ENCODE measurements at regions not wholly inside any gene's neighbourhood (a gene's known extent, or its start where the extent isn't known, plus 50 kb on each side); places are given as distances from the start of the nearest gene placed in this dataset.

DNA sequence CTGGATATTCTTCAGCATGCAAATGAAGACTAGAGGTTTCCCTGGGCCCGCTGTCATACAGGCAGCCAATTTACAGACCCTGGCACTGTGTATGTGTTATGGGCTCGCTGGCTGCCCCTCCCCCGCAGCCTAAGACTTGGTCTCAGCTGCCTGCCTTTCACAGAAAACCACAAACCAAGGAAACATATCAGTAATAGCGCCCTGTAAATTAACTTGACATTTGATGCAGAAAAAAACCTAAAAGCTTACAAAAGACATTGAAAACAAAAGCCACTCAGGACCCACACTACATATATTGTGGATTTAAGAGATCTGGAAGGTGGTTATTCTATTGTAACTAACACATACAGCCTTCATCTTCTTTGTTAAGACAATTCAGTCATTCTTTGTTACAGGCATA, 287.0 kb upstream of the TMEM161B start:
- H3K4me1 ChIP-seq: no peaks in the 10 kb centered on the region
- no peak for DNase-seq
- H3K36me3 ChIP-seq: no peaks in the 10 kb centered on the region
- no peak overlapping the region for H3K27ac ChIP-seq (replicated peaks)
- no peaks in the 10 kb centered on the region for H3K9me3 ChIP-seq (replicated peaks)
- peaks cover 6% of the 10 kb centered on the region for H3K27me3 ChIP-seq (ENCODE audit: low read depth)
- TF ChIP-seq, protein P1, sequence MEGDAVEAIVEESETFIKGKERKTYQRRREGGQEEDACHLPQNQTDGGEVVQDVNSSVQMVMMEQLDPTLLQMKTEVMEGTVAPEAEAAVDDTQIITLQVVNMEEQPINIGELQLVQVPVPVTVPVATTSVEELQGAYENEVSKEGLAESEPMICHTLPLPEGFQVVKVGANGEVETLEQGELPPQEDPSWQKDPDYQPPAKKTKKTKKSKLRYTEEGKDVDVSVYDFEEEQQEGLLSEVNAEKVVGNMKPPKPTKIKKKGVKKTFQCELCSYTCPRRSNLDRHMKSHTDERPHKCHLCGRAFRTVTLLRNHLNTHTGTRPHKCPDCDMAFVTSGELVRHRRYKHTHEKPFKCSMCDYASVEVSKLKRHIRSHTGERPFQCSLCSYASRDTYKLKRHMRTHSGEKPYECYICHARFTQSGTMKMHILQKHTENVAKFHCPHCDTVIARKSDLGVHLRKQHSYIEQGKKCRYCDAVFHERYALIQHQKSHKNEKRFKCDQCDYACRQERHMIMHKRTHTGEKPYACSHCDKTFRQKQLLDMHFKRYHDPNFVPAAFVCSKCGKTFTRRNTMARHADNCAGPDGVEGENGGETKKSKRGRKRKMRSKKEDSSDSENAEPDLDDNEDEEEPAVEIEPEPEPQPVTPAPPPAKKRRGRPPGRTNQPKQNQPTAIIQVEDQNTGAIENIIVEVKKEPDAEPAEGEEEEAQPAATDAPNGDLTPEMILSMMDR (IDR thresholded peaks at IDR 0.05; ENCODE audit: borderline replicate concordance): no peak
- no peak overlapping the region for H3K4me3 ChIP-seq
- intact Hi-C loops (cut with micrococcal nuclease): no loop called here

DNA sequence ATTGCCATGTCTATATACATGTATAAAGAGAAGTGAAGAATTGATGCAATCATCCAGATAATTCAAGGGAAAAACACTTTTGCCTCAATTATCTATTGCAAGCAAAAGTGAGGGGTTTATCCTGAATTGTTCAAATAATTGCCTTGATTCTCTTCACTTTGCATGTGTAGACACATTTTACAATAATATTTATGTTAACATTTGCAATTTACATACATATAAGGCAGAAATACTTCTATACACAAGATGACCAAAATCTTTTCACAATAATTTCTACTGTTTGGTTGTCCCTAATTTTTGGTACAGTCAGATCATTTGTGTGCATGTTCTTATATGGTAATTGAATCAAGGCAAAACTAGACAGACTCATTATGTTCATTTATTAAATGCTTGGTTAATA, 285.3 kb upstream of the TMEM161B start:
- H3K27me3 ChIP-seq (ENCODE audit: low read depth): peaks cover 6% of the 10 kb centered on the region
- H3K4me1 ChIP-seq: no peaks in the 10 kb centered on the region
- DNase-seq: no peak
- H3K9me3 ChIP-seq (replicated peaks): no peaks in the 10 kb centered on the region
- TF ChIP-seq, protein P1 (IDR thresholded peaks at IDR 0.05; ENCODE audit: borderline replicate concordance): no peak
- H3K36me3 ChIP-seq: no peaks in the 10 kb centered on the region
- intact Hi-C loops (cut with micrococcal nuclease): no loop called here
- no peak overlapping the region for H3K4me3 ChIP-seq
- no peak overlapping the region for H3K27ac ChIP-seq (replicated peaks)

- H3K36me3 ChIP-seq: no peaks in the 10 kb centered on the region
- no peaks in the 10 kb centered on the region for H3K4me1 ChIP-seq
- H3K4me3 ChIP-seq: no peak overlapping the region
- no peaks in the 10 kb centered on the region for H3K9me3 ChIP-seq (replicated peaks)
- DNase-seq: no peak
- intact Hi-C loops (cut with micrococcal nuclease): no loop called here
- H3K27ac ChIP-seq (replicated peaks): no peak overlapping the region
- TF ChIP-seq, protein P1 (IDR thresholded peaks at IDR 0.05; ENCODE audit: borderline replicate concordance): no peak
- peaks cover 6% of the 10 kb centered on the region for H3K27me3 ChIP-seq (ENCODE audit: low read depth)
These were observed 284.7 kb upstream of the TMEM161B start for GRCh38 chr5:88553136-88553875.

DNA sequence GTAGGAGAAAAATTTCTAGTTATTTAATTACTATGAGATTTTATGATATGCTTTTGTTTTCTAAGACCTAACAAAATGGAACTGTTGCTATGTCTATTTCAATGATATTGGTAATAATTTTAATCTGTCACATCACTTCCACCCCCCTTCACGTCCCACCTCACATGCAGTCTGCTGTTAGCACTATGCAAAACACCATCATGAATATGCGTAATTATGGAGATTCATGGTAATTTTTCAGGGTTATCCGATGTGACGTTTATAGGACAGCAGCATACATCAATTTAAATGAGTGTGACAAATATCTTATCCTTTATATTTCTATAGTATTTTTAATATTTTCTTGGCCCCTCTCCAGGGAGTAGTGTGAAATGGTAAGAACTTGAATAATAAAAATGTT, 283.8 kb upstream of the TMEM161B start:
- intact Hi-C loops (cut with micrococcal nuclease): no loop called here
- Histone ChIP-seq H3K9me3 (replicated peaks) (no peaks in the 10 kb centered on the region), H3K27ac (replicated peaks) (no peak overlapping the region), H3K4me3 (no peak overlapping the region), H3K36me3 (no peaks in the 10 kb centered on the region), H3K4me1 (no peaks in the 10 kb centered on the region), H3K27me3 (ENCODE audit: low read depth) (no peaks in the 10 kb centered on the region)
- TF ChIP-seq, protein P1 (IDR thresholded peaks at IDR 0.05; ENCODE audit: borderline replicate concordance): no peak
- no peak for DNase-seq

- Histone ChIP-seq H3K36me3 (no peaks in the 10 kb centered on the region), H3K4me1 (no peaks in the 10 kb centered on the region), H3K9me3 (replicated peaks) (no peaks in the 10 kb centered on the region), H3K27ac (replicated peaks) (no peak overlapping the region), H3K27me3 (ENCODE audit: low read depth) (no peaks in the 10 kb centered on the region), H3K4me3 (no peak overlapping the region)
- DNase-seq: no peak
- intact Hi-C loops (cut with micrococcal nuclease): no loop called here
- TF ChIP-seq, protein P1 (IDR thresholded peaks at IDR 0.05; ENCODE audit: borderline replicate concordance): no peak
These were observed 283.2 kb upstream of the TMEM161B start for GRCh38 chr5:88551724-88552345.
